ENCODE measurements at regions not wholly inside any gene's neighbourhood (a gene's known extent, or its start where the extent isn't known, plus 50 kb on each side); places are given as distances from the start of the nearest gene placed in this dataset.

- no peak overlapping the region for H3K4me3 ChIP-seq (ENCODE audit: control insufficient read depth, low read depth, low read length)
- TF ChIP-seq, protein P1, sequence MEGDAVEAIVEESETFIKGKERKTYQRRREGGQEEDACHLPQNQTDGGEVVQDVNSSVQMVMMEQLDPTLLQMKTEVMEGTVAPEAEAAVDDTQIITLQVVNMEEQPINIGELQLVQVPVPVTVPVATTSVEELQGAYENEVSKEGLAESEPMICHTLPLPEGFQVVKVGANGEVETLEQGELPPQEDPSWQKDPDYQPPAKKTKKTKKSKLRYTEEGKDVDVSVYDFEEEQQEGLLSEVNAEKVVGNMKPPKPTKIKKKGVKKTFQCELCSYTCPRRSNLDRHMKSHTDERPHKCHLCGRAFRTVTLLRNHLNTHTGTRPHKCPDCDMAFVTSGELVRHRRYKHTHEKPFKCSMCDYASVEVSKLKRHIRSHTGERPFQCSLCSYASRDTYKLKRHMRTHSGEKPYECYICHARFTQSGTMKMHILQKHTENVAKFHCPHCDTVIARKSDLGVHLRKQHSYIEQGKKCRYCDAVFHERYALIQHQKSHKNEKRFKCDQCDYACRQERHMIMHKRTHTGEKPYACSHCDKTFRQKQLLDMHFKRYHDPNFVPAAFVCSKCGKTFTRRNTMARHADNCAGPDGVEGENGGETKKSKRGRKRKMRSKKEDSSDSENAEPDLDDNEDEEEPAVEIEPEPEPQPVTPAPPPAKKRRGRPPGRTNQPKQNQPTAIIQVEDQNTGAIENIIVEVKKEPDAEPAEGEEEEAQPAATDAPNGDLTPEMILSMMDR (conservative IDR thresholded peaks at IDR 0.05; ENCODE audit: control insufficient read depth, insufficient read depth, low read depth, low read length): no peak
- no peak for DNase-seq (ENCODE audit: low read depth)
These were observed 184.7 kb upstream of the PPP1R26 start for GRCh38 chr9:135294836-135295235.

- TF ChIP-seq, protein P1 (conservative IDR thresholded peaks at IDR 0.05; ENCODE audit: control insufficient read depth, insufficient read depth, low read depth, low read length): no peak
- no peak overlapping the region for H3K4me3 ChIP-seq (ENCODE audit: control insufficient read depth, low read depth, low read length)
- DNase-seq (ENCODE audit: low read depth): no peak
These were observed 183.9 kb upstream of the PPP1R26 start for GRCh38 chr9:135295551-135296300.

- TF ChIP-seq, protein P1 (conservative IDR thresholded peaks at IDR 0.05; ENCODE audit: control insufficient read depth, insufficient read depth, low read depth, low read length): no peak
- no peak overlapping the region for H3K4me3 ChIP-seq (ENCODE audit: control insufficient read depth, low read depth, low read length)
- no peak for DNase-seq (ENCODE audit: low read depth)
These were observed 182.7 kb upstream of the PPP1R26 start for GRCh38 chr9:135296735-135297455.

DNA sequence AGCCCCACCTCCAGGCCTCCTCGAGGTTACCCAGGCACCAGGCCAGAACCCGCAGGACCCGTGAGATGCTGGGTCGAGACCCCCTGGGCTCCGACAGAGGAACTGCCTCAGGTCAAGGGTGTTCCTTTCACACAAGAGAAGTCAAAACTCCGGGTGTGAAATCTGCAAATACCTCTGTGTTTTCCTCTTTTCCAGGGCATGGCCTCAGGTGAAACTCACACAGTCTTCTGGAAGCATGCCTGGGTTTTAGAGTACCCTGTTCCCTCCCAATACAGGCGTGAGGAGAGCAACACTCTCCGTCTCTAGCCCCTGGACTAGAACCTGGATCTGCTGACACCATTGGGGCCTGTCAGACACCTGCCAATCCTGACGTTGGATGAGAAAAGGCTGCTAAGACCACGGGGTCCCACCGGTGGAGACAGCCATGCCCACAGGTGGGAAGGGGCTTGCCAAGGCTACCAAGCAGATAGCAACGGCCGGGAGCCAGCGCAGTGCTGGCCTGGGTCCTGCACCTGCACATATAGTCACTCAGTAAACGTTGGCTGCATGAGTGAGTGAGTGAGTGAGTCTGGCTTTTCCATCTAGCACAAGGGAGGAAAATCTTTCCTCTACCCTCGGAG is 182.0 kb upstream of the PPP1R26 start:
- TF ChIP-seq, protein P1 (conservative IDR thresholded peaks at IDR 0.05; ENCODE audit: control insufficient read depth, insufficient read depth, low read depth, low read length): no peak
- no peak for DNase-seq (ENCODE audit: low read depth)
- no peak overlapping the region for H3K4me3 ChIP-seq (ENCODE audit: control insufficient read depth, low read depth, low read length)

DNA sequence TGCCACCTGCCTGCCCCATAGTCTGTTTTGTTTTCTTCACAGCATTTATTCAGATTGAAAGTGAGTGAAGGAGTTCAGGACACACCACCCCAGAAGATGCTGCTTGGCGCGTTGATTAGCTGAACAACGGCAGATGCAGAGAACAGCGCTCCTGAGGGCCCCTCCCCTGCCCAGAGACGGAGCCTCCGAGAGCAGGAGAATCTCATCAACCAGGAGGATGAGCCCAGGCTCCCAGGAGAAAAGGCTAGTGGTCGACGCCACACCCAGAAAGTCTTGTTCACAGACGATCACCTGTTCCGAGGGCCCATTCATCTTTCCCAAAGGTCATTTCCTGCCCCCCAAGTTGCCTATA is 180.4 kb upstream of the PPP1R26 start:
- no peak overlapping the region for H3K4me3 ChIP-seq (ENCODE audit: control insufficient read depth, low read depth, low read length)
- TF ChIP-seq, protein P1 (conservative IDR thresholded peaks at IDR 0.05; ENCODE audit: control insufficient read depth, insufficient read depth, low read depth, low read length): no peak
- DNase-seq (ENCODE audit: low read depth): no peak

DNA sequence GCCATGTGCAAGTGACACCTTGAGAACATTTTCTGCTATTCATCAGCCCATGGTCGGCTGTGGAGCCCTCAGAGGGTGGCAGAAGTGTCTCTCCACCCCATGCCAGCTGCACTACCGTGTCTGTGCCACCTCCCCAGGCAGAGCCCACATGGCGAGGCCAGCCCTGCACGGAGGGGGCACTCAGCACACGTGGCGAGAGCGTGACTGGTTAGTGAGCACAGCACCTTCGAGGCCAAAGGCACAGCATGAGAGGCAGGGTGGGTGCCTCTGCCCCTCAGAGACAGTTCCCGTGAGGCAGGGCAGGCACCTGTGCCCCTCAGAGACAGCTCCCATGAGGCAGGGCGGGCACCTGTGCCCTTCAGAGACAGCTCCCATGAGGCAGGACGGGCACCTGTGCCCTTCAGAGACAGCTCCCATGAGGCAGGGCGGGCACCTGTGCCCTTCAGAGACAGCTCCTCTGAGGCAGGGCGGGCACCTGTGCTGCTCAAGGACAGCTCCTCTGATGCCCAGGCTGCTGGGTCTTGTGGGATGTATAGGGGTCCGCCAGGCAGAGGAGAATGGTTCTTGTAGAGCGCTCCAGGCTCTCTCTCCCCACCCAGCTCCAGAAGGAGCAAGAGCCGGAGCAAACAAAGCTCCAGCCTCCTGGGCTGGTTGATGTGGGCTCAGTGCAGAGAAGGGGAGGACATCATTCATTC is 179.8 kb upstream of the PPP1R26 start:
- TF ChIP-seq, protein P1 (conservative IDR thresholded peaks at IDR 0.05; ENCODE audit: control insufficient read depth, insufficient read depth, low read depth, low read length): no peak

More for the DNA sequence above, 179.8 kb upstream of the PPP1R26 start:
- H3K4me3 ChIP-seq (ENCODE audit: control insufficient read depth, low read depth, low read length): no peak overlapping the region
- DNase-seq (ENCODE audit: low read depth): no peak

Data from fibroblast of mammary gland (primary cell).